ENCODE measurements at regions not wholly inside any gene's neighbourhood (a gene's known extent, or its start where the extent isn't known, plus 50 kb on each side); places are given as distances from the start of the nearest gene placed in this dataset.

GRCh38 chr12:97359021-97359690 is 103.4 kb upstream of the RMST start:
- Histone ChIP-seq H3K27ac (no peak overlapping the region), H3K9me3 (no peaks in the 10 kb centered on the region), H3K4me3 (no peak overlapping the region), H3K4me1 (no peaks in the 10 kb centered on the region), H3K27me3 (no peaks in the 10 kb centered on the region), H3K36me3 (replicated peaks in 1 of 2; ENCODE audit: insufficient read depth in 1 of 2, low read depth in 2 of 2) (no peaks in the 10 kb centered on the region)
- intact Hi-C loops (cut with DNase I), result no loop called here
- 12 to 17% methylated on average over 5 of the region's 5 CpGs for WGBS, 2 donors
- ATAC-seq (no peak), DNase-seq (no peak)
- TF ChIP-seq CTCF (IDR thresholded peaks at IDR 0.05), result no peak
- TF ChIP-seq POLR2A (IDR thresholded peaks at IDR 0.05), result no peak

- Histone ChIP-seq H3K27ac (no peak overlapping the region), H3K4me3 (no peak overlapping the region), H3K4me1 (no peaks in the 10 kb centered on the region), H3K36me3 (replicated peaks in 1 of 2; ENCODE audit: insufficient read depth in 1 of 2, low read depth in 2 of 2) (no peaks in the 10 kb centered on the region), H3K27me3 (no peaks in the 10 kb centered on the region), H3K9me3 (no peaks in the 10 kb centered on the region)
- DNase-seq (no peak), ATAC-seq (no peak)
- TF ChIP-seq POLR2A (IDR thresholded peaks at IDR 0.05), result no peak
- TF ChIP-seq CTCF (IDR thresholded peaks at IDR 0.05), result no peak
- WGBS, 2 donors, result 51 to 61% methylated on average over 1 of the region's 1 CpG
- intact Hi-C loops (cut with DNase I), result no loop called here
Measured at GRCh38 chr12:97363693-97364092, 98.9 kb upstream of the RMST start.

GRCh38 chr12:97368462-97369163 is 94.0 kb upstream of the RMST start:
- Histone ChIP-seq H3K27me3 (no peaks in the 10 kb centered on the region), H3K27ac (no peak overlapping the region), H3K4me3 (no peak overlapping the region), H3K36me3 (replicated peaks in 1 of 2; ENCODE audit: insufficient read depth in 1 of 2, low read depth in 2 of 2) (no peaks in the 10 kb centered on the region), H3K9me3 (no peaks in the 10 kb centered on the region), H3K4me1 (no peaks in the 10 kb centered on the region)
- TF ChIP-seq POLR2A (IDR thresholded peaks at IDR 0.05) (no peak), CTCF (IDR thresholded peaks at IDR 0.05) (peak in 1 of 7 experiments; percentile 18)
- intact Hi-C loops (cut with DNase I), result no loop called here
- DNase-seq, result peak in 1 of 4 donors; percentile 5
- WGBS, 2 donors, result 56 to 63% methylated on average over 7 of the region's 7 CpGs
- no peak for ATAC-seq

GRCh38 chr12:97375310-97375709 is 87.3 kb upstream of the RMST start:
- intact Hi-C loops (cut with DNase I), result no loop called here
- H3K27ac ChIP-seq, result no peak overlapping the region
- no peak for TF ChIP-seq CTCF (IDR thresholded peaks at IDR 0.05)
- no peak for TF ChIP-seq POLR2A (IDR thresholded peaks at IDR 0.05)
- ATAC-seq (no peak), DNase-seq (no peak)
- H3K9me3 ChIP-seq, result no peaks in the 10 kb centered on the region
- H3K4me1 ChIP-seq, result no peaks in the 10 kb centered on the region
- 57 to 63% methylated on average over 2 of the region's 2 CpGs for WGBS, 2 donors
- no peaks in the 10 kb centered on the region for H3K27me3 ChIP-seq
- no peaks in the 10 kb centered on the region for H3K36me3 ChIP-seq (replicated peaks in 1 of 2; ENCODE audit: insufficient read depth in 1 of 2, low read depth in 2 of 2)
- H3K4me3 ChIP-seq, result no peak overlapping the region

- Histone ChIP-seq H3K36me3 (replicated peaks in 1 of 2; ENCODE audit: insufficient read depth in 1 of 2, low read depth in 2 of 2) (no peaks in the 10 kb centered on the region), H3K27me3 (no peaks in the 10 kb centered on the region), H3K9me3 (no peaks in the 10 kb centered on the region), H3K4me3 (no peak overlapping the region), H3K4me1 (no peaks in the 10 kb centered on the region), H3K27ac (no peak overlapping the region)
- ATAC-seq (no peak), DNase-seq (no peak)
- TF ChIP-seq POLR2A (IDR thresholded peaks at IDR 0.05) (no peak), CTCF (IDR thresholded peaks at IDR 0.05) (no peak)
- intact Hi-C loops (cut with DNase I), result no loop called here
- 63 to 81% methylated on average over 2 of the region's 2 CpGs for WGBS, 2 donors
Measured at GRCh38 chr12:97380440-97380839, 82.2 kb upstream of the RMST start.

Data from body of pancreas (tissue), 4 donors.